GM13976 (cell line): ENCODE measurements at regions not wholly inside any gene's neighbourhood (a gene's known extent, or its start where the extent isn't known, plus 50 kb on each side); places are given as distances from the start of the nearest gene placed in this dataset.

Experiments
- DNase-seq: peaks from one replicate; pipeline ENCODE4 v3.0.0; 2012; ENCODE audit warnings: low spot score
- in situ Hi-C: fragments of 300-500 bp; cut with MboI; formaldehyde crosslinking; loops from one replicate; pipeline ENCODE4 v1.12.0; 2022; ENCODE audit warnings: low sequenced_read_pairs, mixed read lengths, inconsistent platforms; ENCODE audit not compliant: unreplicated experiment
- TF ChIP-seq, protein P1 (sequence below): IDR thresholded peaks from 2 replicates; pipeline ENCODE4 v1.5.1; 2012; ENCODE audit warnings: borderline replicate concordance, mild to moderate bottlenecking; ENCODE audit not compliant: insufficient read depth; ENCODE audit errors: extremely low read depth, missing control alignments, control extremely low read depth

GRCh38 chr5:124185716-124186115 is 560.7 kb downstream of the ZNF608 start:
- no peak for DNase-seq
- TF ChIP-seq, protein P1, sequence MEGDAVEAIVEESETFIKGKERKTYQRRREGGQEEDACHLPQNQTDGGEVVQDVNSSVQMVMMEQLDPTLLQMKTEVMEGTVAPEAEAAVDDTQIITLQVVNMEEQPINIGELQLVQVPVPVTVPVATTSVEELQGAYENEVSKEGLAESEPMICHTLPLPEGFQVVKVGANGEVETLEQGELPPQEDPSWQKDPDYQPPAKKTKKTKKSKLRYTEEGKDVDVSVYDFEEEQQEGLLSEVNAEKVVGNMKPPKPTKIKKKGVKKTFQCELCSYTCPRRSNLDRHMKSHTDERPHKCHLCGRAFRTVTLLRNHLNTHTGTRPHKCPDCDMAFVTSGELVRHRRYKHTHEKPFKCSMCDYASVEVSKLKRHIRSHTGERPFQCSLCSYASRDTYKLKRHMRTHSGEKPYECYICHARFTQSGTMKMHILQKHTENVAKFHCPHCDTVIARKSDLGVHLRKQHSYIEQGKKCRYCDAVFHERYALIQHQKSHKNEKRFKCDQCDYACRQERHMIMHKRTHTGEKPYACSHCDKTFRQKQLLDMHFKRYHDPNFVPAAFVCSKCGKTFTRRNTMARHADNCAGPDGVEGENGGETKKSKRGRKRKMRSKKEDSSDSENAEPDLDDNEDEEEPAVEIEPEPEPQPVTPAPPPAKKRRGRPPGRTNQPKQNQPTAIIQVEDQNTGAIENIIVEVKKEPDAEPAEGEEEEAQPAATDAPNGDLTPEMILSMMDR: no peak
- in situ Hi-C loops: no loop called here

- DNase-seq: no peak
- TF ChIP-seq, protein P1: no peak
- in situ Hi-C loops: no loop called here
These were observed 564.3 kb downstream of the ZNF608 start for GRCh38 chr5:124182133-124182532.

GRCh38 chr5:124180875-124181461 is 565.5 kb downstream of the ZNF608 start:
- DNase-seq: no peak
- in situ Hi-C loops: no loop called here

GRCh38 chr5:124180299-124180874 is 566.1 kb downstream of the ZNF608 start:
- TF ChIP-seq, protein P1: no peak
- no peak for DNase-seq
- in situ Hi-C loops: no loop called here

More at GRCh38 chr5:124180875-124181461, 565.5 kb downstream of the ZNF608 start:
- TF ChIP-seq, protein P1: no peak

GRCh38 chr5:124179819-124180218 is 566.6 kb downstream of the ZNF608 start:
- in situ Hi-C loops: no loop called here
- no peak for DNase-seq
- TF ChIP-seq, protein P1: no peak

DNA sequence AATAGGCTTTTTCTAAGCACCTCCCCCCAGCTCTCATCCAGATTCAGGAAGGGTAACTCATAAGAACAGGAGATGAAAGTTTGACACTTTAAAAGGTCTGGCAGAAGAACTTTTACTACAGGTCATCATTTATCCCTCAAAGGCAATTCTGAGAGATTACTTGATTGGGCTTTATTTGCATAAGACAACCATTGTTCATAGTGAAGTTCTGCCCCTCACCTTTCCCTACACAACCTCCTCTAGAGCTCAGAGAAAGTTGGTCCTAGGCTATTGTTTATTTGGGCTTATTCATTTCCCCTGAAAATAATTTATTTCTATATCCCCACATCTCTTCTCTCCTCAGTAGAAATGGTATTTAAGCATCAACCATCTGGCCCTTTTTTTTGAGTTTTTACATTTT is 568.4 kb downstream of the ZNF608 start:
- in situ Hi-C loops: no loop called here
- no peak for DNase-seq
- TF ChIP-seq, protein P1: no peak

- DNase-seq: no peak
- TF ChIP-seq, protein P1: no peak
- in situ Hi-C loops: no loop called here
These were observed 569.7 kb downstream of the ZNF608 start for GRCh38 chr5:124176692-124177091.
